Epidermal melanocyte (primary cell): ENCODE measurements at regions not wholly inside any gene's neighbourhood (a gene's known extent, or its start where the extent isn't known, plus 50 kb on each side); places are given as distances from the start of the nearest gene placed in this dataset.
"Not testable (repeated sequence)": the region's sequence is repeated elsewhere in the genome, so short reads cannot be mapped to it uniquely, and the experiment has no call there.

Experiments used
- DNase-seq: peaks from one replicate; pipeline ENCODE4 v3.0.0; 2011; ENCODE audit warnings: low spot score; ENCODE audit not compliant: insufficient read length

DNA sequence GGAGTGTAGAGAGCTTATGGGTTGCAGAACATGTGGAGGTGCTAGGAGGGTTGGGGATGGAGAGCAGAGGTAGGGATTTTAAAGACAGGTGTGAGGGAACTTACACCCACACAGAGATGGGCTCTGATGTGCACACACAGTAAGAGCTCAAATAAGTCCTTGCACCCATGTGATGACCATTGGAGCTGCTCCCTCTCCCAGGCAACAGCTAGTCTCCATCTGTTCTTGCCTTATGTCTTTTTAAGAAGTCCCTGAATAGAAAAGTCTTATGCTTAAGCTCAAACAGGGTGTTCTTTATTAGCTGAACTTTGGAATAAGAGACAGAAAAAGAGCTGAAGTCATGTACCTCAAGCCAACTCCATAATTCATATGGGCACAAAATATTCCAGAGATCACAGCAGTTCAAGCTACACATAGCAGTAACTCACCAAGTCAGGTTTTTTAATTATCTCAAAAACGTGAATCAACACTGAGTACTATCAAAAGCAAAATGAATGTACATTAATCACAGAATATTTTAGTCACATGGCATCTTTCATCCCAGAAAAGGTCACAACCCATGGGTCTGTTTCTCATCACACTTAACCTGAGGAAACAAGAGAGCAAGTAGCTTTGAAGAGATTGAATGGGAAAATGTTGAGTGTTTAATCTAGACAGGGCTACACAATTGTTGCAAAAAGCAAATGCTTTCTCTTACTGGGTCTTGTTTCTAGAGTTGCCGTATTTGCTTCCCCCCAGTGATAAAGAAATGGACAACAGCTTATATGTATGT, 1513.6 kb upstream of the SEL1L start:
- DNase-seq, result no peak

DNA sequence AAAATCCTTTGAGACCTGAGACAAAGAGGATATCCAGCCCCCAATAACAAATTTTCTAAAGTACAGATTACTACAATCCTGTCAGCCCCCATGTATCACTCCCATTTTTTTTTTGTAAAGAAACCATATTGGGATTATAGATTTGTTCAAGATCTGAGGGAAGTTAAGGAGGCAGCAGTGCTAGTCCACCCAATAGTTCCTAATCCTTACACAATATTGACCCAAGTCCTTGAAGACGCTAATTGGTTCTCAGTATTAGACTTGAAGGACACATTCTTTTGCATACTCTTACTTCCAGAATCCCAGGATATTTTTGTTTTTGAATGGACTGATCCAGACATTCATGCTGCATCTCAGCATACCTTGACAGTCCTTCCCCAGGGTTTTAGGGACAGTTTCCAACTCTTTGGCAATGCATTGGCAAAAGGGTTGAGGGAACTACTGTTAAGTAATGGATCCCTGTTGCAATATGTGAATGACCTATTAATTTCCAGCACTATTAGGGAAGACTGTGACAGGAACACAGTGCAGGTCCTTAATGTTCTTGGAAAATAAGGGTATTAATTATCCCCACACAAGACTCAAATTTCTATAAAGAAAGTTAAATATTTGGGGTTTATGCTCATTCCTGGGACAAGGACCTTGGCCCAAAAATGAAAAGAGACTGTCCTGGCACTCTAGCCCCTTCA, 1519.5 kb upstream of the SEL1L start:
- DNase-seq, result no peak

DNA sequence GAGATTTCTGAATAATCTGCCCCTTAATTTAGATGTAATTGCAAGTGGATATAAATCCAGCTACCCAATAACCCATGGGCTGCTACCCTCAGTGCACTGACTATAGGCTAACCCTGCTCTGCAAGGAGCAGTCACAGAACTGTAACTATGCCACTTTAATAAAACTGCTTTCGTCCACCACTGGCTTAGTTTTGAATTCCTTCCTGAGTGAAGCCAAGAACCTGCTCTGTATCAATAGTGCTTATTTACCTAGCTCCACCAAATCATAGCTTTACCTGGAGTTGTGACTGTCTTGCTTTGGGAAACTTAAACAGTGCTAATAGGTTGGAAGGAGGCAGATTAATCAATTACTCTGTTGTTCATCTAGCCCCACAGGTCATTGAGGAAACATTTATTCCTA, 1524.4 kb upstream of the SEL1L start:
- no peak for DNase-seq

DNA sequence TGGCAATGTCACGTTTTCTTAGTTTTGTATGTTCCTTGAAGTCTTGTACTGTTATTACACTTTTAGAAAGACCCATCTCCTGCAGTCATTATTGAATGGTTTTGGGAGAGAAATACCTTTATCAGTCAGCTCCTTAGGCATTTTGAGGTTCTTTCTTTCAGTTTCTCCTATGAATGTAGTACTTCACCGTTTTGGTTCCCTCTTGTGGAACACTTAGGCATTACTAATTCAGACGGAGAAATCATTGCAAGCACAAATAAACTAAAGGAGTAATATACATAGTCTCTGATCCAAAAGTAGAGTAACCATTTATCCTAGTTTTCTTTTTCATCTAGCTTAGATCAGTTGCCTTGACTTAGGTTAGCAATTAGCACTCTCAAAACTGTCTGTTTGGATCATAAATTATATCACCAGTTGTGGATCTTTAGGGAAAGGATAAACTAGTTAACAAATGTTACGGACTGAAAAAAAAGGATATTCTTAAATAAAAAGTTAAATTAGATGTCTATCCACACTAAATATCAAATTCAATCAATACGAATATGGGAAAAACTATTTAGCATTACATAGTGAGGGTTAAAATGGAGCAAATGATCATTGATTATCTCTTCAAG, 1538.3 kb upstream of the SEL1L start:
- no peak for DNase-seq

DNA sequence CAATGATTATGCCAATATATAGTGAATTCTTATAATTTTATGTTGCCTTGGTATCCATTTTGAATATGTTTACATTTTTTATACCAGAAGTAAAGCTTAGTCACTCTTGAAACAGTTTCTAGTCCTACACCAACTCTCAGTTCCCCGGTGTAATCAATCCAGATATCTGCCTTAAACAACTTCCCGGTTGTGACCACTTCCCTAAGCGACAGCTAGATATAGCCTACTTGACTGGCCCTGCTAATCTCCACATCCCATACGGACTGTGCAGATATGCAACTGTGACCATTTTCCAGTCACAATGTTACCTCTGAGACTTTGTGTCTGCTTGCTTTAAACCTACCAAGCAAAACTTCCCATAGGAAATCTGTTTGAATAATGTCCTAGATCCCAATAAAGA, 1551.5 kb upstream of the SEL1L start:
- no peak for DNase-seq

DNA sequence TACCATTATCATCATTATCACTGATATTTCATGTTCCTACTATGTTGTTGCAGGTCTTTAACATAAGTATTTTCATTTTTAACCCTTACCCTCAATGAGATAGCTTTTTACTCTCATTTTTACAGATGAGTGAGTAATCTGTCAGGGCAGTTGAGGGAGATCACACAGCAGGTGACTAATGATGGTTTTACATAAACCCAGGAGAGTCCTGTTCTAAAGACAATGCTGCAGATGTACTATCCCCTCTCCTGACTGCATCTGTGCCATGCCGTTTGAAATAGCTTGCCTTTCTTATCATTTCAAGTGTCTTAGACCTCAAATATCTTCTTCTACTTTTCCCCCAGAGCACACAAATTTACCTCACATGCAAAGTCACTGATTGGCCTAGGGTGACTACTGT, 1552.1 kb upstream of the SEL1L start:
- no peak for DNase-seq

DNA sequence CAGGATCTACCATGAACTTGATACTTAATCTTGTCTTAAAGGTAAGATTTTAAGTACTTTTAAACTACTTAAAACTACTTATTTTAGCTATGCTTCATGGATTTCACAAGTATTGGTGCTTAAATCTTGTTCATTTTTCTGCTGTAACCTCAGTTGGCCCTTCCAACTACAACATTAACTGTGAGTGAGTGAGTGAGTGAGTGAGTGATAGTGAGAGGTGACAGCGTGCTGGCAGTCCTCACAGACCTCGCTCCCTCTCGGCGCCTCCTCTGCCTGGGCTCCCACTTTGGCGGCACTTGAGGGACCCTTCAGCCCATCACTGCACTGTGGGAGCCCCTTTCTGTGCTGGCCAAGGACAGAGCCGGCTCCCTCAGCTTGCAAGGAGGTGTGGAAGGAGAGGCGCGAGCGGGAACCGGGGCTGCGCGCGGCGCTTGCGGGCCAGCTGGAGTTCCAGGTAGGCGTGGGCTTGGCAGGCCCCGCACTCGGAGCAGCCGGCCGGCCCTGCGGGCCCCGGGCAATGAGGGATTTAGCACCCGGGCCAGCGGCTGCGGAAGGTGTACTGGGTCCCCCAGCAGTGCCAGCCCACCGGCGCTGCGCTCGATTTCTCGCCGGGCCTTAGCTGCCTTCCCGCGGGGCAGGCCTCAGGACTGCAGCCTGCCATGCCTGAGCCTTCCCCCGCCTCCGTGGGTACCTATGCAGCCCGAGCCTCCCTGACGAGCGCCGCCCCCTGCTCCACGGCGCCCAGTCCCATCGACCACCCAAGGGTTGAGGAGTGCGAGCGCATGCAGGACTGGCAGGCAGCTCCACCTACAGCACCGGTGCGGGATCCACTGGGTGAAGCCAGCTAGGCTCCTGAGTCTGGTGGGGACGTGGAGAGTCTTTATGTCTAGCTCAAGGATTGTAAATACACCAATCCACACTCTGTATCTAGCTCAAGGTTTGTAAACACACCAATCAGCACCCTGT, 1558.6 kb upstream of the SEL1L start:
- not testable (repeated sequence) for DNase-seq

DNA sequence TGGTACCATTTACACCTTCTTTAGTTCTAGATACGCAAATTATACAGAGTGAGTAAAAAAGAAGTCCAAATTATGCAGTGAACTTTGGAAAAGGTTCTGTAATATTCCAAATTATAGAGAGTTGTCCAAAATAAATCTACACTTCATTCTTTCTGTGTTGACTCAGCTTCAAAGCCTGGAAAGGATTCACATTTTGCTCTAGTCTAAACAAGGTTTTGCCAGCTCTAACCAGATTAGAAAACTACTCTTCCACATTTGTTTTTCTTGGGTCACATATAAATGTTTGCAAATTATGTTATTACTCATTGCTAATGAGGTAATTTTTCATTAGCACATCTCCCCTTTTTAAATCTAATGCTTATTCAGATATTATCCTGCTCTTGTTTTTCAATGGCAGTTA, 1562.4 kb upstream of the SEL1L start:
- DNase-seq, result no peak

DNA sequence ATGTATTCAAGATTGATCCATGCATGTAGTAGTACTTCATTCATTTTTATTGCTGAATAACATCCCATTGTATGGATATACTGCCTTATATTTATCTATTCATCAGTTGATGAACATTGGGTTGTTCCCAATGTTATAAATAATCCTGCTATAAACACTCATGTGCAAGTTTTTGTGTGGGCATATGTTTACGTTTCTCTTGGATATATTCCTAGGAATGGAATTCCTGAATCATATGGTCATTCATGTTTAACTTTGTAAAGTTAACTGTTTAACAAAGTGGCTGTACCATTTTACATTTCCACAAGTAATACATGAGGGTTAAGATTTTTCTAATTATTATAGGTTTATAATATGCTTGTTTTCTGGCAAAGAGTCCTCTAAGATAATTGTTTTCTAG, 1568.2 kb upstream of the SEL1L start:
- no peak for DNase-seq

DNA sequence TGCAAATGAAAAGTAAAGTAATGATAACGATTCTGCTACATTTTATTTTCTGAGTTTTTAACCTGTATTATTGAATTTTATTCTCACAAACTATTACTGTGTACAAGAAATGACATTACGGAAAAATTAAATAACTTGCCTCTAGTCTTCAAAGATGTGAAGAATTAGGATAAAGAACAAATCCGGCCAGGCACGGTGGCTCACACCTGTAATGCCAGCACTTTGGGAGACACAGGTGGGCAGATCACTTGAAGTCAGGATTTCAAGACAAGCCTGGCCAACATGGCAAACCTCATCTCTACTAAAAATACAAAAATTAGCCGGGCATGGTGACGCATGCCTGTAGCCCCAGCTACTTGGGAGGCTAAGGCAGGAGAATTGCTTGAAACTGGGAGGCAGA, 1584.4 kb upstream of the SEL1L start:
- DNase-seq, result no peak

DNA sequence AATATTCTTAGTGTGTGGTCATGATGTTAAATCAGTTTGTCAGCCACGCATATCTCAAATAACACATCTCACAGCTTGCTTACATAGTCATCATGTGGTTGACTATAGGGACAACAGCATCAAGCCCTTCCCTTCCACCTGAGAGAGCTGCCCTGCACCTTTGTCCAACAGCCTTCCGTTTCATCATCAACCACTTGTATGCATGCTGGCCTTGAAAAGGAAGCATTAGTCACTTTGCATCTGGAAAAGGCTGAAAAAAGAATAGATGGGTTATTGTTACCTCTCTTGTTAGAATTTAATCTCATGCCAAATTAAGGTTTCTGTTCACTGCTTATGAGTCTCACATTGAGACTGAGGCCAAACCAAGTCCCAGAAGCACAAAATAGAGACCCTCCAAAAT, 1586.5 kb upstream of the SEL1L start:
- DNase-seq, result no peak

DNA sequence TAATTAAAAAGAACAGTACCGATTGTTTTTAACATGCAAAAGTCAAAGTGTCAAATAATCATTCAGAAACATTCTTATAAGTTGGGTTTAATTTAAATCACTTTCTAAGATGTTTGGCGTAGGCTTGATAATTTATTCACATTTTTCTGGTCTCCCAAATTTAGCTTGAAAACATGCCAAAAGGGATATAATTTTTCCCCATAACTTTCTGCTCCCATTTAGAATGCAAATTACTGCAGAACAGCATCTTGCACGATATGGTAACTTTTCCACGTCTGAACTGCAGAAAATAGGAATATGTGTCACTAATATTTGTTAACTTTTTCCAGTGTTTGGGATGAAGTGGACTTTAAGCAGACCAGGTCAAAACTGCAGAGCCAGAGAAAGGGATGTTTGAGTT, 1592.4 kb upstream of the SEL1L start:
- no peak for DNase-seq

DNA sequence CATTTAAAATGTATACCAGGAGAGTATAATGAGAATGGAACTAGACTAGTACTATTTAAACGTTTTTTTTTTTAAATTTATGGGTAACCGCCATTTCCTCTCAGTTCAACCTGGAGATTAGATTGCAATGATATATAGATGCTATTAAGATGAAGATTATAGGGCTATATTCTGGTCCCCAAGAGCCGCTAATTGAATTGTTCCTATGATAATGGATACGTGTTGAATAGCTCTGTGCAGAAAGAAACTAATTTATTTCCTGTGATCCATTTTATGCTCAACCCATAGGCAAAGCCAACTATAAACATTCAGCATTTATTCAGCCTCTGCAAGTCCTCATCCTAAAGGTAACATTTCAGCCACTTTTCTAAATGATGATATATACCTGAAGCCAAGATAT, 1595.1 kb upstream of the SEL1L start:
- DNase-seq, result no peak

DNA sequence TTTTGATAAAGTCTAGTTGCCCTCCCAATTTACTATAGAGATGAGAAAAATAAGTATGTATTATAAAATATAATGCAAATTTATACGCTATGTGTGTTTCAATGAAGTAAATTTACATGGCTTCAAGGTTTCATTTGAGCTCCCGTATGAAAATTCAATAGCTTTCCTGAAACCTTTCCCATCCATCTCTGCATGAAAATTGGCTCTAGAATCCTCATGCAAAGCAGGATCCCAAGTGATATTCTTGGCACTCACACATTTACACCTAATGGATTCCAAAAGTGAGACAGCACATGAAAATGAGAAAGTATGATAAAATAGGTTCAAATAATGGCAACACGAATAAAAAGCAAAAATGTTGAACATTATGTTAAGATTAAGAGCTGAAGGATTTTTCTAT, 1595.8 kb upstream of the SEL1L start:
- no peak for DNase-seq

DNA sequence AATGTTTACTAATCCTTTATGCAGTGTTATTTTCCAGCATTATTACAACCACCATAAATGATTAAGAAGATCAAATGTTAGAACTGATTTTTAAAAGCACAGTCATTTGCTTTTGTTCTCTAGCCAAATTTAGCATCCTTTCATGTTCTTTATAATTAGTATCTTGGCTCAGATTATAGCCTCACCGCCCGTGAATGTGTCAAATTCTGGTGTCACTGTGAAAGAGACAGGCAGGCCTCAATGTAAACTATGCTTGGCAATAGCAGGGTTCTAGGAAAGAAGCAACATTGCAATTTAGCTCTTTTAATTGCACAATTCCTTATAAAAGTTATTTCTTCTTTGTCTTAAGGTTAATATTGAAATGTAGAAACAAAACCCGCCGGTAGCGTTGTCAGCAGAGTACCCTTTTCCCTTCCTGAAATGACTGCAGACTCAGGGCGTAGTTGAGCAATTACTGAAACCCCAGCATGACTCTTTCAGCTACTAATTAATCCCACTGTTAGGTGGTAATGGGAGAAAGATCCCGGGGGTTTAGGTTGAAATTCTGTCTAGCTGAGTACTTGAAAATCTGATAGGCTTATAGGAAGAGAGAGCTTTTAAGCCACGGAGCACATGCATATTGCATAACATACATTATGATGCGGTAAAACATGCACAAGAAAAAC, 1600.5 kb upstream of the SEL1L start:
- no peak for DNase-seq

DNA sequence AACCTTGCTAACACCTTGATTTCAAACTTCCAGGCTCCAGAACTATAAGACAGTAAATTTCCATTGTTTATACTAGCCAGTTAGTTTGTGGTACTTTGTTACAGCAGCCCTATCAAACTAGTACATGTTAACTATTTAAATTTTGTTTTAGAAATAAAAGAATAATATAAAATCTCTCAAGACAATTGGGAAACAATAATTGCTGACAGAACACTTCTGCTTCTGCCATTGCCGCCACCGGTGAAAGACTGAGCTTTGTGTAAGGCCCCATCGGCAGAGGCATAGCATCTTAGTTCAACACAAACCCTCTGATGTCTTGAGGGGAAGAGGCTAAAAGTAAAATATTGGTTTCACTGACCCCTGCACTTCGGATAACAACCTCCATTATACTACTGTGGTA, 1607.1 kb upstream of the SEL1L start:
- DNase-seq, result no peak

DNA sequence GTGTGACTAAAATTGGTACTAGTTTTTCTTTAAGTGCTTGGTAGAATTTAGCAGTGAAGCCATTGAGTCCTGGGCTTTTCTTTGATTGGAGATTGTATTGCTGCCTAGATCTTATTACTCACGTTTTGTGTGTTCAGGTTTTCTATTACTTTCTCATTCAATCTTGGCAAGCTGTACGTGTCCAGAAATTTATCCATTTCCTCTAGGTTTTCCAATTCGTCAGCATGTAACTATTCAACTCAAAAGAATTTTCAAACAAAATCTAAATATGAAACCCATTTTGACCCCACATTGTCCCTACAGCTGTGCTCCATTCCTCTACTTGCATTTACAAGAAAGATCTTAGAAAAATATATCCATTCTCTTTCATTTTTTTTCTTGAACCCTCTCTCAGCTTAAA, 1613.4 kb upstream of the SEL1L start:
- no peak for DNase-seq

DNA sequence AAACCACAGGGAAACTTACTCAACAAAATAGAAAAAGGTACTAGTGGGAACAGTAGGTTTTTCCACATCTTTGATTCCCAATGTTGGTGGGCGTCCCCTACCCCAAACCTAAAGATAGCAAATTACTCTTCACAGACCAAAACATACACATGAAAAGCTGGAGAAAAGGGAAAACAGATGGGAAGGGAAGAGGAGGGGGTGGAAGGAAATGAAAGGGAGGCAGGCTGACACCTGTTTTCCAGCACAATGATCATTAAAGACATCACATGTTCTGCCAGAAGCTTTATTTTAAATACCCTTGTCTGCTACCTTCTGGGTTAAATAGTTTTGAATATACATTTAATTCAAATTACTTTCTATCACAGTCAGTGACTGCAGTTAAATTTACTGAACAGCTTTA, 1617.9 kb upstream of the SEL1L start:
- DNase-seq, result no peak

DNA sequence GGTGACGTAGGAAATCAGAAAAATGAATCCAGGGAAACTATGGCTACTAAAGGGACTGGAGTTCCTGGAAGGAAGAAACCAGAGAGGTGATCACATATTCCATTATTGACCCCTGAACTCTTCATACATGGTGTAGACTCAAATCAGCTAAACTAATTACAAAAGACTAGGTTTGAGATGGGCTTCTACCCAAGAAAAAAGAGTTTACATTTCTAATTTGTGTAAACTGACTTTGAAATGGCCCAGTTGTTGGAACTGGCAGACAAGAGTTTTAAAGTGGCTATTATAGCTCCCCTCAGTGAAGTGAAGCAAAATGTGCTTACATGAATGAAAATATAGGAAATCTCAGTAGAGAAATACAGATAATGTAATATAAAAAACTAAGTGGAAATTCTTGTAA, 1619.4 kb upstream of the SEL1L start:
- DNase-seq, result no peak

DNA sequence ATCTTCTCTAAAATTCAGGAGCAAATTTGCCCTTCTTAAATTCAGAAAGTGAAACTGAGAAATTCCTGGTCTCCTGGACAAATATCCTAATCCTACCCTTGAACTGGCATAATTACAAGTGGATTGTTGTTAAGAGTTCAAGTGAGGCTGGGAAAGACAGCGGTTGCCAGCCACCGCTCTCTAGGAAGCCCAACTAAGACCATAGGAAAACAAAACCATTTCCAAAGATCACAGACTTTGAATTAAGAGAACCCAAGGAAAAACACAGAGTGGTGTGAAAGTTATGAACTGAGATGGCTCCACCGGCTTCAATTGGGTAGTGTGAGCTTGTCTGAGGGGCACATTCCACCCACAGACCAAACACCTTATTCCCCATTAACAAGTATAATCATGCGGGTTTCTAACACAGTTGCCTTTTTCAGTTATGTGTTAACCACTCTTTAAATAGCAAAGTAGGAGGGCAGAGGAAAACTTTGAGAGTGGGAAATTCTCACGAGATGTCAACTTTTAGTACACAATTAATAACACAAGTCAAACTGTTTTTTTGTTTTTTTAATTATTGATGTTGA, 1628.8 kb upstream of the SEL1L start:
- DNase-seq, result no peak

DNA sequence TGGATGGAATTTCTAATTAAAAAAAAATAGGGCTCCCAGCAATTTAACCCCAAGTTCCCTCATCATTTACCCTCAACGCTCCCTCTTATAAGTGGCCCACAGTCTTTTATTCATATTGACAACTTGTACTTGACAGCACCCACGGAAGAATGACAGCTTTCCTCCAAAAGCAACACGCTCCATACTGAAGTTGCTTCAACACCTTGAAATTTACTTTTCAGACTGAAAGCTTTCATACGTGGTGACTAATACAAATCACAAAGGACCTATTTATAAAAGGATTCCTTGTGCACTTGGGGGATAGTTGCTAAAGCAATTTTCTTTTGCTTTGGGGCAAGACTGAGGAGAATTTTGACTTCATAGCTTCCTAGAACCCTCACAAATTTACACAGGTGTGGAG, 1629.4 kb upstream of the SEL1L start:
- no peak for DNase-seq
